Astrocyte (in vitro differentiated cells and primary cell): ENCODE measurements at regions not wholly inside any gene's neighbourhood (a gene's known extent, or its start where the extent isn't known, plus 50 kb on each side); places are given as distances from the start of the nearest gene placed in this dataset.

Source experiments
- DNase-seq: peaks from one replicate; pipeline ENCODE4 v3.0.0-alpha.2; 2010; ENCODE audit warnings: low read depth
- FAIRE-seq: peaks from 2 replicates; lab custom pipeline; 2011; peaks lifted over from hg19 to GRCh38; lab: Jason Lieb, UNC
- H2AFZ ChIP-seq: 2 replicates; pipeline ENCODE4 v1.6.0; 2012; ENCODE audit warnings: low read depth, low read length, inconsistent platforms
- H3K27ac ChIP-seq: 2 replicates; pipeline ENCODE4 v1.5.1; 2011; ENCODE audit warnings: low read depth, low read length, inconsistent platforms
- H3K27me3 ChIP-seq: 2 replicates; pipeline ENCODE4 v1.6.0; 2011; ENCODE audit warnings: low read length, inconsistent platforms; ENCODE audit not compliant: insufficient read depth
- H3K36me3 ChIP-seq: 2 replicates; pipeline ENCODE4 v1.5.1; 2011; ENCODE audit warnings: low read length, inconsistent platforms; ENCODE audit not compliant: insufficient read depth
- H3K4me1 ChIP-seq: 2 replicates; pipeline ENCODE4 v1.5.1; 2011; ENCODE audit warnings: low read length, inconsistent platforms; ENCODE audit not compliant: insufficient read depth
- H3K4me2 ChIP-seq: 2 replicates; pipeline ENCODE4 v1.6.0; 2012; ENCODE audit warnings: low read length, inconsistent platforms
- H3K4me3 ChIP-seq: 2 replicates; pipeline ENCODE4 v1.5.1; 2011; ENCODE audit warnings: low read depth, mild to moderate bottlenecking, low read length, inconsistent platforms; ENCODE audit not compliant: insufficient read depth
- H3K79me2 ChIP-seq: 2 replicates; pipeline ENCODE4 v1.6.0; 2012; ENCODE audit warnings: mild to moderate bottlenecking, low read length, inconsistent platforms; ENCODE audit not compliant: insufficient read depth
- H3K9ac ChIP-seq: 2 replicates; pipeline ENCODE4 v1.6.0; 2012; ENCODE audit warnings: mild to moderate bottlenecking, low read length, inconsistent platforms
- H3K9me3 ChIP-seq: 2 replicates; pipeline ENCODE4 v1.5.1; 2012; ENCODE audit warnings: low read depth, mild to moderate bottlenecking, low read length, inconsistent platforms; ENCODE audit not compliant: insufficient read depth
- H4K20me1 ChIP-seq: 2 replicates; pipeline ENCODE4 v1.6.0; 2012; ENCODE audit warnings: low read length, inconsistent platforms; ENCODE audit not compliant: insufficient read depth
- H3K27ac Mint-ChIP-seq: one replicate; pipeline ENCODE4 v1.8.0; 2021; ENCODE audit warnings: mild to moderate bottlenecking, mixed read lengths; ENCODE audit not compliant: unreplicated experiment
- H3K27me3 Mint-ChIP-seq: one replicate; pipeline ENCODE4 v1.8.0; 2021; ENCODE audit warnings: low read depth, mixed read lengths; ENCODE audit not compliant: unreplicated experiment
- H3K36me3 Mint-ChIP-seq: one replicate; pipeline ENCODE4 v1.8.0; 2021; ENCODE audit warnings: low read depth, mixed read lengths; ENCODE audit not compliant: unreplicated experiment
- H3K4me1 Mint-ChIP-seq: one replicate; pipeline ENCODE4 v1.8.0; 2021; ENCODE audit warnings: low read depth, mixed read lengths; ENCODE audit not compliant: unreplicated experiment
- H3K4me3 Mint-ChIP-seq: one replicate; pipeline ENCODE4 v1.8.0; 2021; ENCODE audit warnings: mild to moderate bottlenecking, moderate library complexity, mixed read lengths; ENCODE audit not compliant: unreplicated experiment
- H3K9me3 Mint-ChIP-seq: one replicate; pipeline ENCODE4 v1.8.0; 2021; ENCODE audit warnings: mild to moderate bottlenecking, mixed read lengths; ENCODE audit not compliant: unreplicated experiment
- CTCF ChIP-seq: IDR thresholded peaks from 2 replicates; pipeline ENCODE4 v1.5.1; 2011; ENCODE audit warnings: low read depth, mild to moderate bottlenecking, inconsistent platforms, low read length, moderate library complexity; ENCODE audit not compliant: insufficient read depth
- EZH2 ChIP-seq: IDR thresholded peaks from 2 replicates; pipeline ENCODE4 v1.6.1; 2012; ENCODE audit warnings: mild to moderate bottlenecking, low read length, inconsistent platforms; ENCODE audit not compliant: insufficient read depth

GRCh38 chr1:227370533-227371254, 52.4 kb upstream of the CDC42BPA start:
- Mint-ChIP-seq H3K27me3 (no peaks in the 10 kb centered on the region), H3K27ac (peak overlapping the region; percentile 75), H3K4me3 (no peak overlapping the region), H3K9me3 (no peaks in the 10 kb centered on the region), H3K4me1 (peaks cover 14% of the 10 kb centered on the region), H3K36me3 (no peaks in the 10 kb centered on the region)
- peak overlapping the region; percentile 49 for H3K4me2 ChIP-seq
- H3K9me3 ChIP-seq: no peaks in the 10 kb centered on the region
- no peaks in the 10 kb centered on the region for H4K20me1 ChIP-seq
- no peak overlapping the region for H3K9ac ChIP-seq
- peak; percentile 58 for DNase-seq
- TF ChIP-seq CTCF (no peak), EZH2 (no peak)
- no peak overlapping the region for H3K27ac ChIP-seq
- no peak overlapping the region for H3K4me3 ChIP-seq
- H2AFZ ChIP-seq: no peak overlapping the region
- H3K27me3 ChIP-seq: no peaks in the 10 kb centered on the region
- FAIRE-seq: no peak
- H3K79me2 ChIP-seq: no peaks in the 10 kb centered on the region
- peaks cover 9% of the 10 kb centered on the region for H3K4me1 ChIP-seq
- H3K36me3 ChIP-seq: no peaks in the 10 kb centered on the region

GRCh38 chr1:227369102-227369760, 50.9 kb upstream of the CDC42BPA start:
- FAIRE-seq: no peak
- H3K9me3 Mint-ChIP-seq: no peaks in the 10 kb centered on the region
- peaks cover 9% of the 10 kb centered on the region for H3K4me1 ChIP-seq
- H2AFZ ChIP-seq: no peak overlapping the region
- H3K4me3 Mint-ChIP-seq: no peak overlapping the region
- no peaks in the 10 kb centered on the region for H3K79me2 ChIP-seq
- no peaks in the 10 kb centered on the region for H3K27me3 ChIP-seq
- no peaks in the 10 kb centered on the region for H4K20me1 ChIP-seq
- no peak for TF ChIP-seq CTCF
- TF ChIP-seq EZH2: no peak
- no peaks in the 10 kb centered on the region for H3K36me3 ChIP-seq
- no peaks in the 10 kb centered on the region for H3K9me3 ChIP-seq
- no peaks in the 10 kb centered on the region for H3K27me3 Mint-ChIP-seq
- no peak overlapping the region for H3K4me3 ChIP-seq
- no peak overlapping the region for H3K4me2 ChIP-seq
- H3K9ac ChIP-seq: no peak overlapping the region
- H3K4me1 Mint-ChIP-seq: peaks cover 14% of the 10 kb centered on the region
- H3K36me3 Mint-ChIP-seq: no peaks in the 10 kb centered on the region
- no peak overlapping the region for H3K27ac ChIP-seq
- DNase-seq: no peak
- no peak overlapping the region for H3K27ac Mint-ChIP-seq
